Neural crest cell (in vitro differentiated cells): ENCODE measurements at regions not wholly inside any gene's neighbourhood (a gene's known extent, or its start where the extent isn't known, plus 50 kb on each side); places are given as distances from the start of the nearest gene placed in this dataset.

Source experiments
- DNase-seq: peaks from one replicate; pipeline ENCODE4 v3.0.0; 2021; ENCODE audit warnings: low read depth, mixed read lengths, low spot score
- H3K27ac Mint-ChIP-seq: one replicate; pipeline ENCODE4 v1.8.0; 2021; ENCODE audit warnings: mild to moderate bottlenecking, mixed read lengths; ENCODE audit not compliant: unreplicated experiment
- H3K27me3 Mint-ChIP-seq: 2 replicates; pipeline ENCODE4 v1.8.0; 2021; ENCODE audit warnings: low read depth, mild to moderate bottlenecking, mixed read lengths
- H3K36me3 Mint-ChIP-seq: 2 replicates; pipeline ENCODE4 v1.8.0; 2021; ENCODE audit warnings: low read depth, mild to moderate bottlenecking, mixed read lengths
- H3K4me1 Mint-ChIP-seq: 2 replicates; pipeline ENCODE4 v1.8.0; 2021; ENCODE audit warnings: mixed read lengths
- H3K4me3 Mint-ChIP-seq: one replicate; pipeline ENCODE4 v1.8.0; 2021; ENCODE audit warnings: mild to moderate bottlenecking, mixed read lengths
- H3K9me3 Mint-ChIP-seq: 2 replicates; pipeline ENCODE4 v1.8.0; 2021; ENCODE audit warnings: mixed read lengths
- TF ChIP-seq, protein P1 (sequence below): fragments of 200-600 bp; sonication (generic); conservative IDR thresholded peaks from 2 replicates; pipeline ENCODE4 v1.5.0; 2021; ENCODE audit warnings: antibody characterized with exemption, mild to moderate bottlenecking

GRCh38 chr7:53281312-53281711, 245.9 kb downstream of the POM121L12 start:
- TF ChIP-seq, protein P1, sequence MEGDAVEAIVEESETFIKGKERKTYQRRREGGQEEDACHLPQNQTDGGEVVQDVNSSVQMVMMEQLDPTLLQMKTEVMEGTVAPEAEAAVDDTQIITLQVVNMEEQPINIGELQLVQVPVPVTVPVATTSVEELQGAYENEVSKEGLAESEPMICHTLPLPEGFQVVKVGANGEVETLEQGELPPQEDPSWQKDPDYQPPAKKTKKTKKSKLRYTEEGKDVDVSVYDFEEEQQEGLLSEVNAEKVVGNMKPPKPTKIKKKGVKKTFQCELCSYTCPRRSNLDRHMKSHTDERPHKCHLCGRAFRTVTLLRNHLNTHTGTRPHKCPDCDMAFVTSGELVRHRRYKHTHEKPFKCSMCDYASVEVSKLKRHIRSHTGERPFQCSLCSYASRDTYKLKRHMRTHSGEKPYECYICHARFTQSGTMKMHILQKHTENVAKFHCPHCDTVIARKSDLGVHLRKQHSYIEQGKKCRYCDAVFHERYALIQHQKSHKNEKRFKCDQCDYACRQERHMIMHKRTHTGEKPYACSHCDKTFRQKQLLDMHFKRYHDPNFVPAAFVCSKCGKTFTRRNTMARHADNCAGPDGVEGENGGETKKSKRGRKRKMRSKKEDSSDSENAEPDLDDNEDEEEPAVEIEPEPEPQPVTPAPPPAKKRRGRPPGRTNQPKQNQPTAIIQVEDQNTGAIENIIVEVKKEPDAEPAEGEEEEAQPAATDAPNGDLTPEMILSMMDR = no peak
- DNase-seq = no peak
- Mint-ChIP-seq H3K27me3 (no peaks in the 10 kb centered on the region), H3K36me3 (peaks cover 2% of the 10 kb centered on the region), H3K9me3 (peaks cover 10% of the 10 kb centered on the region), H3K4me3 (no peak overlapping the region), H3K4me1 (no peaks in the 10 kb centered on the region), H3K27ac (no peak overlapping the region)

GRCh38 chr7:53292341-53292740, 256.9 kb downstream of the POM121L12 start:
- TF ChIP-seq, protein P1 = no peak
- Mint-ChIP-seq H3K27me3 (no peaks in the 10 kb centered on the region), H3K9me3 (peaks cover 12% of the 10 kb centered on the region), H3K4me3 (no peak overlapping the region), H3K27ac (no peak overlapping the region), H3K4me1 (no peaks in the 10 kb centered on the region), H3K36me3 (no peaks in the 10 kb centered on the region)
- no peak for DNase-seq

GRCh38 chr7:53302496-53303246, 267.2 kb downstream of the POM121L12 start:
- peaks cover 4% of the 10 kb centered on the region for H3K9me3 Mint-ChIP-seq
- H3K4me1 Mint-ChIP-seq = no peaks in the 10 kb centered on the region
- TF ChIP-seq, protein P1 = no peak
- no peaks in the 10 kb centered on the region for H3K27me3 Mint-ChIP-seq
- H3K4me3 Mint-ChIP-seq = no peak overlapping the region
- H3K27ac Mint-ChIP-seq = no peak overlapping the region
- H3K36me3 Mint-ChIP-seq = no peaks in the 10 kb centered on the region
- DNase-seq = no peak

- H3K27ac Mint-ChIP-seq = no peak overlapping the region
- no peaks in the 10 kb centered on the region for H3K4me1 Mint-ChIP-seq
- TF ChIP-seq, protein P1 = no peak
- no peak overlapping the region for H3K4me3 Mint-ChIP-seq
- H3K27me3 Mint-ChIP-seq = no peaks in the 10 kb centered on the region
- H3K36me3 Mint-ChIP-seq = no peaks in the 10 kb centered on the region
- peaks cover 4% of the 10 kb centered on the region for H3K9me3 Mint-ChIP-seq
- DNase-seq = no peak
Observed at GRCh38 chr7:53303781-53304180, 268.3 kb downstream of the POM121L12 start.

- Mint-ChIP-seq H3K9me3 (peaks cover 7% of the 10 kb centered on the region), H3K36me3 (no peaks in the 10 kb centered on the region), H3K4me3 (no peak overlapping the region), H3K27me3 (no peaks in the 10 kb centered on the region), H3K27ac (no peak overlapping the region), H3K4me1 (no peaks in the 10 kb centered on the region)
- no peak for DNase-seq
- TF ChIP-seq, protein P1 = no peak
Observed at GRCh38 chr7:53306846-53307245, 271.4 kb downstream of the POM121L12 start.
